Endothelial cell of hepatic sinusoid (primary cell): ENCODE measurements at regions not wholly inside any gene's neighbourhood (a gene's known extent, or its start where the extent isn't known, plus 50 kb on each side); places are given as distances from the start of the nearest gene placed in this dataset.
"Not testable (repeated sequence)": the region's sequence is repeated elsewhere in the genome, so short reads cannot be mapped to it uniquely, and the experiment has no call there.

Experiments
- in situ Hi-C: cut with HindIII; loops from 2 replicates; pipeline ENCODE4 v1.10.0; 2017; ENCODE audit warnings: low sequenced_read_pairs

DNA sequence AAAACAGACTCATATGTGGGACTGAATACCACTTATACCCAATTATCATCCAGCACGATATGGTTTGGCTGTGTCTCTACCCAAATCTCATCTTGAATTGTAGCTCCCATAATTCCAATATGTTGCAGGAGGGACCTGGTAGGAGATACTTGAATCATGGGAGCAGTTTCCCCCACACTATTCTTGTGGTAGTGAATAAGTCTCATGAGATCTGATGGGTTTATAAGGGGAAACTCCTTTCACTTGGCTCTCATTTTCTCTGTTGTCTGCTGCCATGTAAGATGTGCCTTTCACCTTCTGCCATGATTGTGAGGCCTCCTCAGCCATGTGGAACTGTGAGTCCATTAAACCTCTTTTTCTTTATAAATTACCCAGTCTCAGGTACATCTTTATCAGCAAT, 91.9 kb upstream of the FNDC3A start:
- in situ Hi-C loops = not testable (repeated sequence)

DNA sequence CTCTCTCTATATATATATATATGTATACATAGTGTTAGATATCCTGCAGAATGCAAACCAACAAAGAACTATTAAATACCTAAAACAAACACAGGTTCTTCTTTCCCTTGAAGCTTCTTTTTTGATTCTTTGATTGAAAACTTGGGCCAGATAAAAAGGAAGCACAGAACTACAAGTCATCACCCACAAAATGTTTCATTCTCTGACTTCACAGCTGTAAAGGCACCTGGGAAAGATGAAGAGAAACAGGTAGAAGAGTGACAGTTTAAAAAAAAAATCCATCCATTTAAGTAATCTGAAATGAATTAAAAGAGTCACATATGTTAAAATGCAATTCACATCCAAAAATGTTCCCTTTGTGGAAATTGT, 90.7 kb upstream of the FNDC3A start:
- in situ Hi-C loops = no loop called here

DNA sequence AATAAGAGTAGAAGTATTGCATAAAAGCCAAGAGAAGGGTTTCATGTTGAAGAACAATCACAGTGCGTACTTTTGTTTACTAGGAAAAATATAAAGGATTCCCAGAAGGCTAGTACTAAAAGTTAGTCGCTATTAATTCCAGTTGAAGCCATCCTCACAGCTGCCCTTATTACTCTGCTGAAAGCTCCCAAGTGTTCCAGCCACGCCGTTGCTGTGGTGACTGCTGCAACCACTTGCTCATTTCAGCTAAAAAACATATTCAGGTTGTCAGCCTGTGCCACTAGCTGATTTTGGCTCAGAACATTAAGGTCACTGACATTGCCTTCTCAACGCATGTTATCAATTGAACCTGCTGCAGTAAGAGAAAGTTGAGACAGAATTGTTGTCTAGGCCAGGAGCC, 87.1 kb upstream of the FNDC3A start:
- in situ Hi-C loops = no loop called here

DNA sequence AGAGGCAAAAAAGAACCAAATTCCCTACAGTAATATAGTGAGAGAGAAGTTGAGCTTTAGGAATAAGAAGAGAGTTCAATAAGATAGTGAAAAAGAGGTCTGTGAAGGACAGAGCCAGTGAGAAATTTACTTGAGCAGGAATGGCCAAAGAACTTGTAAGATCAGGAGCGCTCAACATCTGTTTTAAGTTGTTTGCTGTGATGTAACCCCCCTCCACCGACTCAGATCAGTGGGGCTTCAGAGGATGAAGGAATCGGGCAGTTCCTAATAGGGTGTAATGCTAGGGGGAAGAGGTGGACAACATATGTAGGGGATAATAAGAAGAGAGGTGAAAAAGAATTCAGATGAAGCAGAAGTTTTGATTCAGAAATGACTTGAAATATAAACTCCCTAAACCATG, 85.3 kb upstream of the FNDC3A start:
- in situ Hi-C loops = loop anchor here (5.0 kb wide), 1 partner anchor 87 kb away; the partner anchor contains the start of gene FNDC3A

DNA sequence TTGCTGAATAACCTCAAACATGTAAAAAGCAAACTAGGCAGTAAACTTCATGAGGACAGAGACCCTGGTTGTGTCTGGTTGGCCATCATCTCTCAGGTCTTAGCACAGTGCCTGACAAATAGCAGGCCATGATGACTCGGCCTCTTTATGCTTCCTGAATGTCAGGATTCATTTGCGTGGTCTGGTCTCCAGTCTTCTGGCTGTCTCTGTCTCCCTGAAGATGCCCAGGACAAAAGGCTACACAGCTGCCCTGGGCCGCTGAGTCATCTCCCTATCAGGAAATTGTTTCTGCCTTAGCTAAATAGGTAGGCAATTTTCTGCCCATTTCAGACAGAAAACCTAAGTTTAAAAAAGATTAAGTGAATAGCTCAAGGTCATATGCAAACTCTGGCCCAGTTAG, 84.1 kb upstream of the FNDC3A start:
- in situ Hi-C loops = loop anchor here (5.0 kb wide), 1 partner anchor 86 kb away; the partner anchor contains the start of gene FNDC3A

DNA sequence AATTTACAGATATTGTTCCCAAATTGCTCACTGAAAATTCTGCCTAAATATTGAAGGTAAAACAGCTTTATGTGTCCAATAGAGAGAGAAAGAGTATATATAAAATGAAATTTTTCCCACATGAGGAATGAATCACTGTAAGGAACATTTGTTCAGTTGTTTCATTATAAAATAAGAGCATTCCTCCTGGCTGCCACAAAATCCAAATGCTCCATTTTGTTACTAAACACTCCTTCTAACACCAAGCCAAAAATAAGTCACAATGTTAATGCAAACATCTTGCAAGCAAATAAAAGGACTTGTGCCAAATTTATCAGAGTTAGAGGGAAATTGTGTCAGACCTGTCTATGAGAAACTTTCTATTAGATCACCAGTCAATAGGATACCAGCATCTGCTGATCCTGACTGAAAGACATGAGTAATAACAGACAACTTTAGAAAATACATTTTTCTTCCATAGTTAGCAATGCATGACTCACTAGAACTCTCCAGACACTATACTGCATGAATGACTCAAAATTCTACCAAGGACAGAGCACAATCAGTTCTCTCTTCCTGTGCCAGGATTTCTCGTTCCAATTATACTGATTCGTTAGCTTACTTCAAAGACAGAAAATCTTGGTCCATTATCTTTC, 83.5 kb upstream of the FNDC3A start:
- in situ Hi-C loops = loop anchor here (5.0 kb wide), 1 partner anchor 85 kb away; the partner anchor contains the start of gene FNDC3A

DNA sequence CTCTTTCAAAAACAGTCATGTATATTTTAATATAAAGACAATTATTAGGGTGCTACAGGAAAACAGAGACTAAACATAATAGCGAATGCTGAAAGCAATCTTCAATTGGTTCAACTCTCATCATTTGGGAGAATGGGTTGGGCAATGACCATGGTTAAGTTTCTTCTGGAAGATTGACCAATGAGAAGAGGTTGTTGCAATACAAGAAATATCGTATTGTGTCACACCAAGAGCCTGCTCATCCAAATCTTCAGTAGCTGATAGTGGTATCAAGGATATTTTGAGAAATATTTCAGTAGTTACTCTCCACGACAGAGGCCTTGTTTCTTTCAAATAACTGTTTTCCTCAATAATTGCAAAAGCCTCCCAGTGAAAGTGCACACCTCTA, 83.0 kb upstream of the FNDC3A start:
- in situ Hi-C loops = loop anchor here (5.0 kb wide), 1 partner anchor 85 kb away; the partner anchor contains the start of gene FNDC3A

DNA sequence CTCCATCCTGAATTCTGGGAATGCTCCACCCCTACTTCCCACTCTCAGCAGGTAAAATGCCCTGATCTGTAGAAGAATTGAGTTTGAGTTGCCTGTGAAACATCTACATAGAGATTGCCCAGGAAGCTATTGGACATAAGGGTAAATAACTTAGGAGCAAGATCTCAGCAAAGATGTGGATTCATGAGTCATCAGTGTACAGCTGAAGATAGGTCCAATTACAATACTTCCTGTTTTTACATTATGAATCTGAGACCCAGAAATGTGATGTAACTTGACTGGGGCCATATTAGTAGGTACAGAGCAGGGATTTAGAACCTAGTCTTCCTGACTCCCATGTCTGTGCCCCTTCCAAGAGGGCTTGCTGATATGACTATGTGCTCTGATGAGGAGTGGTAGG, 79.4 kb upstream of the FNDC3A start:
- in situ Hi-C loops = no loop called here

DNA sequence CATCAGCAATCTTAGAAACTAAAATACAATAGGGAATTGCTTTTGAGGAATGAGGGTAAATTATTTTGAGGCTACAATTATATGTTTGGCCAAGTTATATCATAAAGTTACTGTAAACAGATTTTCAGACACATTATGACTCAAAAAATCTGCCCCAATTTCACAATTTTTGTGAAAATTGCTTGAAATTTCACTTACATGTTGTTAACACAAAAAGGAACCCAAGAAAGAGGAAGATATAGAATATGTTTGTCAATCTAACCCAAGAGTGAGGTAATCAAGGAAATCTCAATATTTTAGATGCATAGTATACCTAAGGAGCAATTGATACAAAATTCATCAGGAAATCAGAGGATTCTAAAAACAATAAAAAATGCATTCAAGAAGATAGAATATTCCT, 73.9 kb upstream of the FNDC3A start:
- in situ Hi-C loops = no loop called here

DNA sequence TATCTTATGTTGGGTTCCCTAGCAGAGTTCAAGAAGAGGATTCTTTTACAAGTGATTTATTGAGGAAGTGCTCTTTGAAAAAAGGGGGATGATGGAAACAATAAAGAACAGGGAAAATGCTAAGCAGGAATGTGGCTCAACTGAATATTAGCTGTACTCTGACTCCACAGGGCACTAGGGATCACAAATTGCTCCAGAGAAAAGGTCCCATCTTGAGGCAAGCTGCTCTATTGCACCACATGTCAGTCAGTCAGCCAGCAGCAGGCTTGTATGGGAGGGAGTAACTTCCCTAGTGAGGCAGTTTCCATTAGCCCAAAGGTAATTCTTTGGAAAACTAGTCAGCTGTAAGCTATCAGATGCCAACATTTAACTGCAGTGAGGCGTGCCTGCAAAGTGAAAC, 73.3 kb upstream of the FNDC3A start:
- in situ Hi-C loops = no loop called here

DNA sequence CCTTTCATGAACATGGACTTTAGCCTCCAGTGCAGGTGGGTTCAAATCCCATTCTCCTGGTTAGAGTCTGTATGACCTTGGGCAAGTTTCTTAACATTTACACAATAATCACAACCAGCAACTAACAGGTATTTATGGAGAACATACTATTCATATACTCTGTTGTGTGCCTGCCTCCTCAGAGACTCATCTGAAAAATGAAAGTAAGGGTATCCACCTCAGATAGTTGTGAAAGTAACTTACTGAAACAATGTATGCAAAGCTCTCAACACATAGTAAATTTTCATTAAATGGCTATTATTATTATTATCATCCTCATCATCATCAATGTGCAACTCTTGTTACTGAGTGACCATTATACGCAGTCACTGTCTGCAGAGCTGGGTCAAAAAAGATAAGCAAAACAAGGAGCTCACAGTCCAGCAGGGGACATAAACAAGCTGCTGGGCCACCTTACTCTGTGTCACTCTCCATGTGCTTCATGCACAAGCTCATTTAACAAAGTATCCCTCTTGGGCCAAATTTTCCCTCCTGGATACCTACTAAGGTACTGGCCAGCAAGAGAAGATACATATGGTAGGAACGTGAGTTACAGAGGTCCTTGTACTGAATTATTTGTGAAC, 70.9 kb upstream of the FNDC3A start:
- in situ Hi-C loops = no loop called here

DNA sequence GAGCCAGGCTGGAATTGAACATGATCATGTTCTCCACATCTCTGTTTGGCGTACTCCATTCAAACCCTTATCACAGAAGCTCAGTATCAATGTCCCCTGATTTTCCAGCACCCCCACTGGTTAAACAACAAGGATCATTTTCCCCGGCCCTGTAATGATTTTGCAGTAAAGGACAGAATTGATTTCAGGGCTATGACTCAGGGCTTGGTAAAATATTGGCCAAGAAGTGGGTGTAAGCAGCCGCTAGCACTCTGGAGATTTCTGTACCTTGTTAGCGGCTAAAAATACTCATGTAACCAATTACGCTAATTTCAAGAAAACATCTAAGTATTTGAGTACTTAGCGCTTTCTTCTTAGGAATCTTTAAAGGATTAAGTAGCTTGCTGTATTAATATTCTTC, 69.5 kb upstream of the FNDC3A start:
- in situ Hi-C loops = no loop called here

DNA sequence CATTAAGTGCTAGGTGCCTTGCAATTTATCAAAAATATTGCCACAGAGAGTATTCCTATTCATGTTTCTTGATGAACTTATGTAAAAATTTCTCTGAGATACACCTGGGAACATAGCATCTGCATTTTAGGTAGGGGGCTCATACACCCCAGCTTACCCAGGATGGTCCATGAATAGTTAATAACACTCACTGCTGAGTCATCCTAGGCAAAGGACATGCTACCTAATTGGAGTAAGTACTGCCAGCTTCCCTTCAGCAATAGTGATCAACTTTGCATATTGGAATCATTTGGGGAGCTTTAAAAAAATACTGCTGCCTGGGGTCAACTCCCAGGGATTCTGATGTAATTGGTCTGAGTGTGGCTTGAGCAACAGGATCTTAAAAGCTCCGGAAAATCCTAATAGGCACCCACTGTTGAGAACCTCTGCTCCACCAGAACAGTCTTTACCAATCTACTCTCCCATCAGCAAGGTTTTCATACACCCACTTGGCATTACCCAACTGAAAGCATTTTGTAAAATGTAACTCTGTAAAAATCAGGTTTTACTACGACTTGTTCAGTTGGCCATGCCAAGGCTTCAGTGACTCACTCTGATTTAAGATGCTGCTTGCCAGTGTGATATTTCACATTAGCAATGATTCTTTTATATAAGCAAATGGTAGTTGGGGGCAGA, 67.2 kb upstream of the FNDC3A start:
- in situ Hi-C loops = no loop called here

DNA sequence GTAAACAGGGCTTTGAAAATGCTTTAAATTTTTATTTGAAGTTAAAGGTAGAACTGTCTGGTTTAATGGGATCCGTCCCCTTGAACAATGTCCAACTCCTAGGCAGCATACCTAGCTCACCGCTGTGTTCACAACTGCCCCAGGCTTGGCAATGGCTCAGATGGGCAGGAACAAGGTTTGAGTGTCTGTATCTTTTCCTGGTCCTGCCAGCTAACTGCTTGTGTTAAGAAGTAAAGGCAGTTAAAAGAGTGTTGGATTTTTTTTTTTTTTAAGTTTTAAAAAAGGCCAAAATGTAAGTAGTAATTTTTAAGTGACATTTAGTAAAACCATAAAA, 66.7 kb upstream of the FNDC3A start:
- in situ Hi-C loops = no loop called here

DNA sequence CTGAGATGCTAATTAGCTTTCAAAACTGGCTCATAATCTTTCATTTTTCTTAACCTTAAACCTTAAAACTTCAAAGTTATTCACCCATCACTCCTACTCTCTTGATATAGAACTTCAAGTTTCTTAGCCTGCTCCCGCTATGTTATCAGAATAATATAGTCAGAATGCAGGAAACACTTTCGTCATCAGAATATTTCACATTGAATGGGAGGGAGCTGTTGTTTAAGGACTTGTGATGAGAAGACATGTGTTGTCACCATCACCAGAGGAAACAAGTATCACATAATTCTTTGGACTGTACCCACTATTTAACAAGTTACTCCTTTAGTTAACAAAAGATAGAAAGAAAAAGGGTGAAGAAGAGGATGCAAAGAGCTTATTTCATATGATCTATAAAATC, 65.0 kb upstream of the FNDC3A start:
- in situ Hi-C loops = no loop called here

DNA sequence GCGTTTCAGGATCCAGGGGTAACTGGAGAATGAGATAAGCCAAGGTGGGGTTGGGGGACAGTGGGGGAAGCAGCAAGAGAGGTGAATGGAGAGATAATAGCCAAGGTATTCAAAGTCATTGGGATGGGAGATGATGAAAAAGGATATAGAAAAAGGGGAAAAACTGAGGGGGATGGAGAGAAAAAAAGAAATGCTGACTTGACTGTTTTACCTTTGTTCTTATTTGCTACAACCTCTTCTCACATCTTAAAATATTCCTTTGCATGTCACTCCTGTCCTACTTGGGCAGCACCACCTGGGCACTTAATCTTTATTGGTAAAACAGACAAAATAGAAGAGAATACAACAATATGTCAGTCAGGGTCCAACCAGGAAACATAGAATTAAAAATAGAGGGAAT, 56.0 kb upstream of the FNDC3A start:
- in situ Hi-C loops = no loop called here

DNA sequence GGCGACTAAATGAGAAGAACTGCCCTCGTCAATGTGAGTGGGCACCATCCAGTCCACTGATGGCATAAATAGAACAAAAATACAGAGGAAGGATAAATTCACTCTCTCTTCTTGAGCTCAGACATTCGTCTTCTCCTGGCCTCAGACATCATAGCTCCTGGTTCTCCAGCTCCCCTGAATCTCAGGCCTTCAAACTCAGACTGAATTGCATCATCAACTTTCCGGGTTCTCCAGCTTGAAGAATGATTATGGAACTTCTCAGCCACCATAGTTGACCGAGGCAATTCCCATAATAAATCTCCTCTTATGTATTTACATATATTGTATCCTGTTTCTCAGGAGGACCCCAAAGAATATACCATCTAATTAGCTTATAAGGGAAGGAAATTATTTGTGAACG, 55.0 kb upstream of the FNDC3A start:
- in situ Hi-C loops = no loop called here

DNA sequence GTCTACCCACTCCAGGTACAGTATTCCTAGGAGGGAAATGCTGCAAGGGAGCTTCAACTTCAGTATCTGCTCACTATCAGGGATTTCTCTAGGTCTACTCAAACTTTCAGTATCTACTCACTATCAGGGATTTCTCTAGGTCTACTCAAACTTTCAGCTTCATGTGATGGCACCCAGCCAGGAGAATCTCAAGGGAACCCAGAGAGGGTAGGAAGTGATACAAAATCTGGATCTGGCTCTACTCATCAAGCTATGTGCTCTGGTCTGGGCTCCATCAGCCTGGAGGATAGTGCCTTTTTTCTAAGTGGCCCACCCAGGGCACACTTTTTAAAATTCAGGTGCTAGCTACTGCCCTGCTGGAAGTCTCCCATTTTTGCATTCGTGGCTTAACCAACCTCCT, 52.3 kb upstream of the FNDC3A start:
- in situ Hi-C loops = no loop called here

DNA sequence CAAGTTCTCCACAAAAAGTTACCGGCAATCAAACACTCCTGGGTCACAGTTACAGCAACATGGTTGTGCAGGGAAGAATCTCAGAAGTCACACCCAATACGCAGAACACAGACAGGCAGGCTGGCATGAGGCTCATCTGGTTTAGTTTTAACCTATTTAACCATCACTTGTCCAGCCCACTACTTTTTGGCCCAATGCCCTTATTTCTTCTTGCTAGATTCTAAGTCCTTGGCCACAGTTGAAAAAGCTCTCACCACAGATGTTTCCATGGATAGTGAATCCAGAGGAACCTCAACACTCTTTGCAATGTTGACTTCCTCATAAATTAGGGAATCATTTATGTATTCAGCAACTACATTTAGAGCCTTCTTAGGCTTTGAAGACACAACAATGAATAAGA, 50.7 kb upstream of the FNDC3A start:
- in situ Hi-C loops = no loop called here
